Large intestine (tissue), 3 donors: ENCODE measurements at regions not wholly inside any gene's neighbourhood (a gene's known extent, or its start where the extent isn't known, plus 50 kb on each side); places are given as distances from the start of the nearest gene placed in this dataset.

Source experiments
- DNase-seq, 2 donors: peaks; one replicate each; pipeline versions ENCODE4 v3.0.0 to v3.0.0-alpha.2; 2013
- H3K27ac ChIP-seq: one replicate; pipeline ENCODE4 v1.5.1; 2013; ENCODE audit warnings: low read length
- H3K27me3 ChIP-seq: 2 replicates; pipeline ENCODE4 v1.6.1; 2013; ENCODE audit warnings: low read length; ENCODE audit not compliant: control insufficient read depth, insufficient read depth
- H3K36me3 ChIP-seq: 2 replicates; pipeline ENCODE4 v1.6.1; 2013; ENCODE audit warnings: low read length; ENCODE audit not compliant: control insufficient read depth, insufficient read depth
- H3K4me1 ChIP-seq: one replicate; pipeline ENCODE4 v1.6.1; 2013; ENCODE audit warnings: low read length; ENCODE audit not compliant: control insufficient read depth, insufficient read depth
- H3K4me3 ChIP-seq: one replicate; pipeline ENCODE4 v1.5.1; 2013; ENCODE audit warnings: low read length
- H3K9me3 ChIP-seq: one replicate; pipeline ENCODE4 v1.6.1; 2013; ENCODE audit warnings: mild to moderate bottlenecking, low read depth, low read length, moderate library complexity; ENCODE audit not compliant: control insufficient read depth
- WGBS: methylation state at CpG from one replicate; pipeline ENCODE4 v1.1.5; 2013; ENCODE audit warnings: low lambda C conversion rate; ENCODE audit not compliant: insufficient coverage; 5-methylcytosine and 5-hydroxymethylcytosine counted together

DNA sequence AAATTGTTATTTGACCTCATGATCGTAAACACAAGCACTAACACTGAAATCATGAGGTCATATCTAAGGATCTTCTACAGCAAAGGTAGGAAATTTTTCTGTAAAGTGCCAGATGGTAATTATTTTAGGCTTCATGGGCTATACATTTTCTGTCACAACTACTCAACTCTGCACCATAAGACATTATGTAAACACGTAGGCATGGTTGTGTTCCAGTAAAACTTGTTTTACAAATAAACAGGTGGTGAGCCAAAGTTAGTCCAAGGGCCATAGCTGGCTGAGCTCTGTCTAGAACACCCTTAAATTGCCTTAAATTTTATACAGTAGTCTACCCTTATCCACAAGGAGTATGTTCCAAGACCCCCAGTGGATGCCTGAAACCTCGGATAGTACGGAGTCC lies 147.3 kb upstream of the CYP1B1 start:
- H3K4me3 ChIP-seq = no peak overlapping the region
- no peak overlapping the region for H3K27ac ChIP-seq
- WGBS = no CpG with 5 or more reads among the region's 4 CpGs
- DNase-seq = no peak
- no peaks in the 10 kb centered on the region for H3K9me3 ChIP-seq
- H3K36me3 ChIP-seq = no peaks in the 10 kb centered on the region
- H3K27me3 ChIP-seq = no peaks in the 10 kb centered on the region
- no peaks in the 10 kb centered on the region for H3K4me1 ChIP-seq

DNA sequence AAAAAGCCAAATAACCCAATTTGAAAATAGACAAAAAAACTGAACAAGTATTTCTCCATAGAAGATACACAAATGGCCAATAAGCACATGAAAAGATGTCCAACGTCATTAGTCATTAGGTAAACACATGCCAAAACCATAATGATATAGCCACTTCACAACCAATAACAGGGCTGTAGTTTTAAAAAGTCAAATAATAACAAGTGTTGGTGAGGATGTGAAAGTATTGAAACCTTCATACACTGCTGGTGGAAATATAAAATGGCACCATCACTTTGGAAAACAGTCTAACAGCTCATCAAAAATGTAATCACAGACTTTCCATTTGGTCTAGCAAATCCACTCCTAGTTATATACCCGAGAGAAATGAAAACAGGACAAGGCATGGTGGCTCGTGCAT lies 144.2 kb upstream of the CYP1B1 start:
- Histone ChIP-seq H3K27me3 (no peaks in the 10 kb centered on the region), H3K4me1 (no peaks in the 10 kb centered on the region), H3K9me3 (no peaks in the 10 kb centered on the region), H3K36me3 (no peaks in the 10 kb centered on the region), H3K27ac (no peak overlapping the region), H3K4me3 (no peak overlapping the region)
- no peak for DNase-seq
- 80% methylated on average over 1 of the region's 3 CpGs for WGBS

- Histone ChIP-seq H3K4me3 (no peak overlapping the region), H3K27ac (no peak overlapping the region)
- 80% methylated on average over 1 of the region's 5 CpGs for WGBS
Measured at GRCh38 chr2:38218995-38219394, 143.0 kb upstream of the CYP1B1 start.

GRCh38 chr2:38218591-38218991 lies 142.6 kb upstream of the CYP1B1 start:
- no peak for DNase-seq
- H3K36me3 ChIP-seq = no peaks in the 10 kb centered on the region
- H3K9me3 ChIP-seq = no peaks in the 10 kb centered on the region
- no peaks in the 10 kb centered on the region for H3K4me1 ChIP-seq
- H3K4me3 ChIP-seq = no peak overlapping the region
- no peak overlapping the region for H3K27ac ChIP-seq
- H3K27me3 ChIP-seq = no peaks in the 10 kb centered on the region
- WGBS = no CpG with 5 or more reads among the region's 4 CpGs

More at GRCh38 chr2:38218995-38219394, 143.0 kb upstream of the CYP1B1 start:
- no peaks in the 10 kb centered on the region for H3K4me1 ChIP-seq
- DNase-seq = no peak
- H3K27me3 ChIP-seq = no peaks in the 10 kb centered on the region
- H3K36me3 ChIP-seq = no peaks in the 10 kb centered on the region
- H3K9me3 ChIP-seq = no peaks in the 10 kb centered on the region

DNA sequence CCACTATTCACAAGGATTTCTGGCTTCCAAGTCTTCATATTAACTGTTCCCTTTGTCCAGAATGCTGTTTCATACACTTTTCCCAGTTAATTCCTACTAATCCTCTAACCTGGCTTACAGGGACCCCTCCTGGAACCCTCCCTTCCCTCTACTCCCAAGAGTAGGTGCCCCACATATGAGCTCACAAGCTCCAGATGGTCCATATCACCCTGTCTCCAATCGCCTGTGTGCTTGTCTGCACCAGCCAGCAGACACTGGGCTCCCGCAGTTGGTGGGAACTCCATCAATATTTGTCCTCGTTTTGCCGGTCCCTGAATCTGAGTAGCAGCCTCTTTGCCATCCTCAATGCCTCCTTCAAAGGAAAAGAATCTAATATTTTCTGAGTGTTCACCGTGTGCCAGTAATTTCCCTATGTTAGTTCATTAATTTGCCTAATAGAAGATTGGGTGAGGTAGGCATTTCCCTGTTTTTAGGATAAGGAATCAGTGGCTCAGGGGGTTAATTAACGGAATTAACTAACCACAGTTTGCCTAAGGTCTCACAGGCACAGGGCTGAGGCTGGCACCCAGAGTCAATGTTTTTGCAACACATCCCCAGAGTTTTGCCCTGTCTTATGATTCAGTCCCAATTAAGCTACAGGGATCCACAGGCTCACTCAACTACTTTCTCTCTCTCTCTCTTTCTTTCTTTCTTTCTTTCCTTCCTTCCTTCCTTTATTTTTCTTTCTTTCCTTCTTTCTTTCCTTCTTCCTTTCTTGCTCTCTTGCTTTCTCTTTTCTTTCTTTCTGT lies 141.6 kb upstream of the CYP1B1 start:
- Histone ChIP-seq H3K36me3 (no peaks in the 10 kb centered on the region), H3K27me3 (no peaks in the 10 kb centered on the region), H3K4me1 (no peaks in the 10 kb centered on the region), H3K9me3 (no peaks in the 10 kb centered on the region), H3K4me3 (no peak overlapping the region), H3K27ac (no peak overlapping the region)
- WGBS = no CpG with 5 or more reads among the region's 6 CpGs
- no peak for DNase-seq

DNA sequence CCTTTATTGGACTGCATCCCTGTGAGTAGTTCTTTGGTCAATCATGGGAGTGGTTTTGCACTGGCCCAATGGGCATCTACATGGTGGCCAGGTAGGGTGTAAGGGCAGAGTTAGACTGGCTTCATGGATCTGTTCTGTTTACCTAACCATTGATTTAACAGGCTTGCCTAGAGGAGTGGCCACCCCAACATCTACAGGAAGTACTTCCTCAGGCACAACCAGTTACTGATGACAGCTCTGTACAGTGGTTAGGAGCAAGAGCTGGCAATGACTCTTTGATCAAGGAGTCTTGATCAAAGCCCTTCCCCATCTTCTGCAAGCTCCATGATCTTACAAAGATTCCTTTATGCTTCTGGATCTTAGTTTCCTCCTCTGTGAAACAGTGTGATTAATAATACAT lies 140.9 kb upstream of the CYP1B1 start:
- H3K36me3 ChIP-seq = no peaks in the 10 kb centered on the region
- H3K4me3 ChIP-seq = no peak overlapping the region
- no peak overlapping the region for H3K27ac ChIP-seq
- DNase-seq = no peak
- H3K4me1 ChIP-seq = no peaks in the 10 kb centered on the region
- H3K9me3 ChIP-seq = no peaks in the 10 kb centered on the region
- H3K27me3 ChIP-seq = no peaks in the 10 kb centered on the region

- H3K27ac ChIP-seq = no peak overlapping the region
- DNase-seq = no peak
- no peaks in the 10 kb centered on the region for H3K9me3 ChIP-seq
- H3K4me3 ChIP-seq = no peak overlapping the region
- H3K36me3 ChIP-seq = no peaks in the 10 kb centered on the region
- H3K4me1 ChIP-seq = no peaks in the 10 kb centered on the region
- no peaks in the 10 kb centered on the region for H3K27me3 ChIP-seq
Measured at GRCh38 chr2:38215993-38216392, 140.0 kb upstream of the CYP1B1 start.

GRCh38 chr2:38215522-38215921 lies 139.6 kb upstream of the CYP1B1 start:
- no peak overlapping the region for H3K27ac ChIP-seq
- H3K4me1 ChIP-seq = no peaks in the 10 kb centered on the region
- no peaks in the 10 kb centered on the region for H3K9me3 ChIP-seq
- WGBS = no CpG with 5 or more reads among the region's 2 CpGs
- no peaks in the 10 kb centered on the region for H3K36me3 ChIP-seq
- H3K27me3 ChIP-seq = no peaks in the 10 kb centered on the region
- DNase-seq = no peak
- no peak overlapping the region for H3K4me3 ChIP-seq

DNA sequence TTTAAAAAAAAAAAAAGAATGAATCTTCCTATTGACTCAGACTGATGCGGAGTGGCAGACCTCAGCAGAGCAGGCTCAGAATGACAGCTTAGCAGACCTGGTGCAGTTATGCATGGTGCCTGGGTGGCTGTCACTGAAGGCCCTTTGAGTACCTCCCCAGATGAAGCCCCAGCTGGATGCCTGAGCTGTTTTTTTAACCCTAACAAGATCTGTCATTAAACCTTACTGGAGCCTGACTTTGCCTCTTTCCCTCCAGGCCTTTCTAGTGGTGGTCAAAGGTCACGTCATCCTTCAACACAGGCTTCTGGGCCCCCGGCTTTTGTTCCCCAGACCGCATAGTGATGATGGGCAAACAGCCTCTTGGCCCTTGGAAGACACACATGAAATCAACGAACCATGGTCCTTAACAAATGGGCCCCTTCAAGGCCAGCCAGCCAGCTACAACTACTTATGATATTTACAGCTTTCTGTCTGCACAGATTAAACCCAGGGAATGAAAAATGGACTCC lies 138.3 kb upstream of the CYP1B1 start:
- no peak overlapping the region for H3K4me3 ChIP-seq
- no peaks in the 10 kb centered on the region for H3K9me3 ChIP-seq
- no peaks in the 10 kb centered on the region for H3K27me3 ChIP-seq
- peak in 1 of 2 donors; percentile 20 for DNase-seq
- H3K27ac ChIP-seq = no peak overlapping the region
- no peaks in the 10 kb centered on the region for H3K4me1 ChIP-seq
- WGBS = no CpG with 5 or more reads among the region's 5 CpGs
- H3K36me3 ChIP-seq = no peaks in the 10 kb centered on the region

DNA sequence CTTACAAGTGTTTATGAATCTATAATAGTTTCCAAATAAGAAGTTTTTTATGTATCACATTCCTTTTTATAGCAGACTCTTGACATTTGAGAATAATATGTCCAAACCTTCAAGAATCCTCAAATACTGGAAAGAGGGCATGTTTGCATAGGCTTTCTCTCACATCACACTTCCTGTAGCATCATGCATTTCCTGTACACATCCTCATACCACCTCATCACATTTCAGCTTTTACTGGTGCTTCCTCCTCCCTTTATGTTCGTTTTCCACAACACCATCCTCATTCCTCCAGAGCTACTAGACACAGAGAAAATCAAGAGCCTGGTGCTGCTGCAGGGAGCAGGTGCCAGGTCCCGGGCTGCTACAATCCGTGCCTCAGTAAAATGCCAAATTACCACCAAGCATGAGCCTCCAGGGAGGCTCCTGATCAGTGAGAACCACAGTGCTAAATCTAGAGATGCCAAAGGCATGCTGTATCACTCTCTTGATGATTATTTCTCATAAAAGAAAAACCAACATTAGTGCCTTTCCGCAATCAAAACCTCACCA lies 137.7 kb upstream of the CYP1B1 start:
- no peaks in the 10 kb centered on the region for H3K36me3 ChIP-seq
- no peak overlapping the region for H3K4me3 ChIP-seq
- WGBS = no CpG with 5 or more reads among the region's 4 CpGs
- no peaks in the 10 kb centered on the region for H3K9me3 ChIP-seq
- H3K27ac ChIP-seq = no peak overlapping the region
- DNase-seq = no peak
- H3K4me1 ChIP-seq = no peaks in the 10 kb centered on the region
- H3K27me3 ChIP-seq = no peaks in the 10 kb centered on the region

- Histone ChIP-seq H3K9me3 (no peaks in the 10 kb centered on the region), H3K27ac (no peak overlapping the region), H3K36me3 (no peaks in the 10 kb centered on the region), H3K4me3 (no peak overlapping the region), H3K27me3 (no peaks in the 10 kb centered on the region), H3K4me1 (no peaks in the 10 kb centered on the region)
- no peak for DNase-seq
- WGBS = 100% methylated on average over 2 of the region's 2 CpGs
Measured at GRCh38 chr2:38212312-38212711, 136.4 kb upstream of the CYP1B1 start.
